GM21717 (cell line): ENCODE measurements at regions not wholly inside any gene's neighbourhood (a gene's known extent, or its start where the extent isn't known, plus 50 kb on each side); places are given as distances from the start of the nearest gene placed in this dataset.

ENCODE experiments used
- ATAC-seq: cut with Tn5 transposase; IDR thresholded peaks from one replicate; pipeline ENCODE4 v1.9.1; 2021; ENCODE audit warnings: mild to moderate bottlenecking, moderate library complexity; ENCODE audit not compliant: unreplicated experiment

- no peak for ATAC-seq
Measured at GRCh38 chr4:124483048-124483906, 229.3 kb downstream of the ANKRD50 start.

GRCh38 chr4:124484008-124484407 is 228.5 kb downstream of the ANKRD50 start:
- no peak for ATAC-seq

- no peak for ATAC-seq
Measured at GRCh38 chr4:124484940-124485339, 227.6 kb downstream of the ANKRD50 start.

- no peak for ATAC-seq
Measured at GRCh38 chr4:124486423-124486822, 226.1 kb downstream of the ANKRD50 start.

GRCh38 chr4:124487651-124488050 is 224.9 kb downstream of the ANKRD50 start:
- ATAC-seq, result no peak

- no peak for ATAC-seq
Measured at GRCh38 chr4:124491361-124492145, 221.0 kb downstream of the ANKRD50 start.

GRCh38 chr4:124499261-124499660 is 213.3 kb downstream of the ANKRD50 start:
- no peak for ATAC-seq

- ATAC-seq, result no peak
Measured at GRCh38 chr4:124501576-124501975, 211.0 kb downstream of the ANKRD50 start.

GRCh38 chr4:124504431-124504830 is 208.1 kb downstream of the ANKRD50 start:
- ATAC-seq, result no peak

GRCh38 chr4:124505211-124505610 is 207.3 kb downstream of the ANKRD50 start:
- no peak for ATAC-seq

- ATAC-seq, result no peak
Measured at GRCh38 chr4:124509151-124509550, 203.4 kb downstream of the ANKRD50 start.

GRCh38 chr4:124514588-124514987 is 197.9 kb downstream of the ANKRD50 start:
- no peak for ATAC-seq

GRCh38 chr4:124515591-124515990 is 196.9 kb downstream of the ANKRD50 start:
- no peak for ATAC-seq

GRCh38 chr4:124519196-124519595 is 193.3 kb downstream of the ANKRD50 start:
- no peak for ATAC-seq

GRCh38 chr4:124523816-124524215 is 188.7 kb downstream of the ANKRD50 start:
- ATAC-seq, result no peak

- ATAC-seq, result no peak
Measured at GRCh38 chr4:124525524-124525923, 187.0 kb downstream of the ANKRD50 start.

GRCh38 chr4:124526331-124526730 is 186.2 kb downstream of the ANKRD50 start:
- ATAC-seq, result no peak

GRCh38 chr4:124526769-124527168 is 185.8 kb downstream of the ANKRD50 start:
- ATAC-seq, result no peak

GRCh38 chr4:124527364-124527763 is 185.2 kb downstream of the ANKRD50 start:
- ATAC-seq, result no peak

GRCh38 chr4:124529131-124529530 is 183.4 kb downstream of the ANKRD50 start:
- ATAC-seq, result no peak

- ATAC-seq, result no peak
Measured at GRCh38 chr4:124530464-124531077, 182.0 kb downstream of the ANKRD50 start.

- no peak for ATAC-seq
Measured at GRCh38 chr4:124534131-124534530, 178.4 kb downstream of the ANKRD50 start.
